ENCODE measurements at regions not wholly inside any gene's neighbourhood (a gene's known extent, or its start where the extent isn't known, plus 50 kb on each side); places are given as distances from the start of the nearest gene placed in this dataset.

DNA sequence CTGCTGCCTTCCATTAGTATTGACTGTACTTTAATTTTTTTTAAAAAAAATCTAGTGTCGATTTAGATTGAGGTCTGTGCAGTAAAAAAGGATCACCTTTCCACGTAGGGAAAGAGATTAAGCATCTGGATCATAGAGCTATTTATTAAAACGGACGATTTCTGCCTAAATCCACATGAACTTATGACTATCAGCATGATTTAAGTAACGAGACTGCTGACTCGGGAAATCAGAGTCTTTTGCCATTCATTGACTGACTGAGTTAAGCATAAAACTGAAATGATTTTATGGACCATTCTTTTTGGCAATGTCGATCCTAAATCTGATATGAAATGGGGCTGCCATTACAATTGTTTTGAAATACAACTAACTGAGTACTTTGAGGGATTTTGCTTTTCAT, 261.7 kb downstream of the SAMD5 start:
- Histone ChIP-seq H3K4me3 (ENCODE audit: low read length) (no peak overlapping the region), H3K9me3 (ENCODE audit: control insufficient read depth, low read depth, low read length) (no peaks in the 10 kb centered on the region), H3K27ac (ENCODE audit: low read length) (no peak overlapping the region), H3K4me1 (ENCODE audit: control insufficient read depth, insufficient read depth, low read length) (no peaks in the 10 kb centered on the region), H3K27me3 (ENCODE audit: control insufficient read depth, insufficient read depth, low read length) (no peaks in the 10 kb centered on the region), H3K36me3 (ENCODE audit: control insufficient read depth, insufficient read depth, low read length) (no peaks in the 10 kb centered on the region)
- 87% methylated on average over 3 of the region's 7 CpGs for WGBS (ENCODE audit: insufficient coverage, low lambda C conversion rate)
- DNase-seq, result no peak

DNA sequence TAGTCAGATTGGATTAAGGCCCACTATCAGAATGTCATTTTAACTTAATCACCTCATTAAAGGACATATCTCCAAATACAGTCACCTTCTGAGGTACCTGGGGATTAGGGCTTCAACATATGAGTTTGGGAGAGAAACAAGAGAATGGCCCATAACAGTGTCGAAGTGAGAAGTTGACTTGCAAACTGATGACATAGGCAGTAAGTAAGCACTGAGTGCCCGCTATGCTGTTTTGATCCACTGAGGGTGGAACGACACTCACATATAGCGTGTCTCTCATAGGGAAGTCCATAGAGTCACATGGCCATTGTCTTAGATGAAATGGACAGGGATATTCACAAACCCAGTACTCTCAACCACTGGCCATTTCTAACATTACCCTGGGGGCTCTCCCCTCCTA, 264.2 kb downstream of the SAMD5 start:
- Histone ChIP-seq H3K4me1 (ENCODE audit: control insufficient read depth, insufficient read depth, low read length) (peaks cover 9% of the 10 kb centered on the region), H3K27me3 (ENCODE audit: control insufficient read depth, insufficient read depth, low read length) (no peaks in the 10 kb centered on the region), H3K36me3 (ENCODE audit: control insufficient read depth, insufficient read depth, low read length) (no peaks in the 10 kb centered on the region), H3K9me3 (ENCODE audit: control insufficient read depth, low read depth, low read length) (no peaks in the 10 kb centered on the region), H3K27ac (ENCODE audit: low read length) (no peak overlapping the region), H3K4me3 (ENCODE audit: low read length) (no peak overlapping the region)
- no peak for DNase-seq
- WGBS (ENCODE audit: insufficient coverage, low lambda C conversion rate), result no CpG with 5 or more reads among the region's 4 CpGs

DNA sequence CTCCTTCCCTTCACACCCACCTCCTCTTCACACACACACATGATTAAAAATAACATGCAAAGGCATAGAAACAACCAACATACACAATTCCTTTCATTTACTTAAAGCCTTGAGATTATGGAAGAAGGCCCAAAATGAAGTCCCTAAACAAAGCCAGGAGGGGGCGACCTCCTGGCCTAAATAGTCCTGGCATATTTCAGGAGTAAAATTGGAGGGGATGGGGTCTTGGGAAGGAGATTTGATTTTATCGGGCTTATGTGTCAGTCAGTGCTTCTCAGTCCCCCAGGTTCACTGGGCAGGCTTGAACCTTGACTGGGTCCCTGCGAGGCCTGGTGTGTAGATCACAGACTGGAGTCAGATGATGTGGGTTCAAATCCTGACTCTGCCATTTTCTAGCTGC, 266.4 kb downstream of the SAMD5 start:
- no CpG with 5 or more reads among the region's 3 CpGs for WGBS (ENCODE audit: insufficient coverage, low lambda C conversion rate)
- H3K27me3 ChIP-seq (ENCODE audit: control insufficient read depth, insufficient read depth, low read length), result no peaks in the 10 kb centered on the region
- no peaks in the 10 kb centered on the region for H3K36me3 ChIP-seq (ENCODE audit: control insufficient read depth, insufficient read depth, low read length)
- H3K27ac ChIP-seq (ENCODE audit: low read length), result no peak overlapping the region
- H3K4me3 ChIP-seq (ENCODE audit: low read length), result no peak overlapping the region
- no peaks in the 10 kb centered on the region for H3K9me3 ChIP-seq (ENCODE audit: control insufficient read depth, low read depth, low read length)
- no peak for DNase-seq
- H3K4me1 ChIP-seq (ENCODE audit: control insufficient read depth, insufficient read depth, low read length), result peaks cover 9% of the 10 kb centered on the region

DNA sequence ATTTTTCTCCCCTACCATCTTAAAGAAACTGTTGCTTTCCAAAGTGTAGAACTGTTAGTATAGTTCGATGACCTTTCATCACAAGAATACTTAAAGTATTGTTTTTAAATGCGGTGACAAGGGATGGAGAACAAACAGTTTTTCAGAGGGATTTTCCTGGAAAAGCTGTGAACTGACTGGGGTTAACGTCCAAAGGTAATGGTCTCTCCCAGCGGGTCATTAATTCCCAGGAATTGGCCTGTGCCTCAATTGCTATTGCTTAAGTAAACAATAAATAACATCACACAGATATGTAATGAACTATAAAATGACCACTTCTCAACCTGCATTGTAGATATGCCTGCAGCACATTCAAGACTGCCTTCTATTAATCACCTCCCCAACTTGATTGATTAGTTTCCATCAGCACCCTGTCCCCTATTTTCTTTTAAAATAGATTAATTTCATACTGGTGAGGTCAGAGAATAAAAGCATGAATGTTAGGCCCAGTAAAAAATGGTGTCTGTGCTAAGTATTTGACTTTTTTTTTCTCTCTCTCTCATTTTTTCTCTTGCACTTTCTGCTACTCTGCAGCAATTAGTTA, 268.2 kb downstream of the SAMD5 start:
- Histone ChIP-seq H3K9me3 (ENCODE audit: control insufficient read depth, low read depth, low read length) (no peaks in the 10 kb centered on the region), H3K27me3 (ENCODE audit: control insufficient read depth, insufficient read depth, low read length) (no peaks in the 10 kb centered on the region), H3K36me3 (ENCODE audit: control insufficient read depth, insufficient read depth, low read length) (no peaks in the 10 kb centered on the region), H3K27ac (ENCODE audit: low read length) (no peak overlapping the region), H3K4me1 (ENCODE audit: control insufficient read depth, insufficient read depth, low read length) (peaks cover 9% of the 10 kb centered on the region), H3K4me3 (ENCODE audit: low read length) (no peak overlapping the region)
- WGBS (ENCODE audit: insufficient coverage, low lambda C conversion rate), result 44% methylated on average over 1 of the region's 4 CpGs
- peak in 1 of 2 donors; percentile 63 for DNase-seq

DNA sequence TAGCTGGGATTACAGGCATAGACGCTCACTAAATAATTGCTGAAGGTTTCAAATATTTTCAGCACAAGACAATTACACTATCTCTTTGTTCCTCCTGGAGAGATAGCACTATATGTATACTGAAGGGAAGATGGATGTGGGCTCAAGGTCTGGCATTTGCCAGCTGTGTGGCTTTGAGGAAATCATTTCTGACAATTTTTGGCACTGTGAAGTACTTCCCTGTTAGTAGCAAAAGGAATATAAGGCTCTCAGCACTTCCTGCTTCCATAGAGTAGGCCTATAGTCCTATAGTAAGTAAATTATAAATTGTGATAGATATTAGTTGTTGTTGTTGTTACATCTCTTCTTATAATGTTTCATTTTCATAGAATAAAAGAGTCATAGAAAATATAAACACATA, 271.1 kb downstream of the SAMD5 start:
- Histone ChIP-seq H3K4me1 (ENCODE audit: control insufficient read depth, insufficient read depth, low read length) (peaks cover 12% of the 10 kb centered on the region), H3K27me3 (ENCODE audit: control insufficient read depth, insufficient read depth, low read length) (no peaks in the 10 kb centered on the region), H3K4me3 (ENCODE audit: low read length) (no peak overlapping the region), H3K36me3 (ENCODE audit: control insufficient read depth, insufficient read depth, low read length) (no peaks in the 10 kb centered on the region), H3K27ac (ENCODE audit: low read length) (no peak overlapping the region), H3K9me3 (ENCODE audit: control insufficient read depth, low read depth, low read length) (no peaks in the 10 kb centered on the region)
- no CpG with 5 or more reads among the region's 1 CpG for WGBS (ENCODE audit: insufficient coverage, low lambda C conversion rate)
- no peak for DNase-seq

DNA sequence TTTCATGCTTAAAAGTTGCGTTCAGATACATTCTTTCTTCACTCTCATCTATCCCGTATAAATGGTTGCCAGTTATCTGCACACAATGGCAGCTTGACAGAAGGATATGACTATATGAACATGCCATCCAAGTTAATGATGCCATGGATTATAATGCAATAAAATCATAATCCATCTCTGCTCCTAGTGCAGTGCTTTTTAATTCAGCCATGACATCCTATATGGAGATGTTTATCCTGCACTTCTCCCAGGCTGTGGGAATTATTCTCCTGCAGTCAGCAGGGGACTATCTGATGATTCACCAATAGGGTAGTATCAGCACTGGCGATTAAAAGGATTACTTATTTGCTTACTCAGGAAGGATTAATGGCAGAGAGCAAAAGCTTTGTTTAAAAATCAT, 273.8 kb downstream of the SAMD5 start:
- no peak overlapping the region for H3K27ac ChIP-seq (ENCODE audit: low read length)
- H3K4me1 ChIP-seq (ENCODE audit: control insufficient read depth, insufficient read depth, low read length), result peaks cover 5% of the 10 kb centered on the region
- no peaks in the 10 kb centered on the region for H3K9me3 ChIP-seq (ENCODE audit: control insufficient read depth, low read depth, low read length)
- H3K4me3 ChIP-seq (ENCODE audit: low read length), result no peak overlapping the region
- whole genome bisulfite sequencing (ENCODE audit: insufficient coverage, low lambda C conversion rate), result 14% methylated on average over 1 of the region's 3 CpGs
- no peaks in the 10 kb centered on the region for H3K27me3 ChIP-seq (ENCODE audit: control insufficient read depth, insufficient read depth, low read length)
- peak in 1 of 2 donors; percentile 55 for DNase-seq
- no peaks in the 10 kb centered on the region for H3K36me3 ChIP-seq (ENCODE audit: control insufficient read depth, insufficient read depth, low read length)

DNA sequence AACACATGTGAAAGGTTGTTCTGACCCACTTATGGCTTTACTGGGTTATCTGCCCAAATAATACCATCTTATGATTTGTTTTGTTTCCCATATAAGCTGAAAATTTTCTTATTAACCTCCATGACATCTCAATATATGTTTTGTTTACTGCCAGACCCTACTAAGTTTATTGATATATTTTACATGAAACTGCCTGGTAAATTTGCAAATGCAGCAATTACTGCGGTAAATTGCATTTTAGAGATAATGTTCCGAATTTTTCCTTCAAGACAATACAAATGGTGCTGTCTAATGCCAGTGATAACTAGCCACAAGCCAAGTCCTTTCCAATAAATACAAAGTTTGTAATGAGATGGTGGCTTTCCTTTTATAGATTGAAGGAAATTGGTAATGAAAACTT, 275.9 kb downstream of the SAMD5 start:
- H3K27me3 ChIP-seq (ENCODE audit: control insufficient read depth, insufficient read depth, low read length), result no peaks in the 10 kb centered on the region
- H3K9me3 ChIP-seq (ENCODE audit: control insufficient read depth, low read depth, low read length), result no peaks in the 10 kb centered on the region
- no peak overlapping the region for H3K4me3 ChIP-seq (ENCODE audit: low read length)
- H3K4me1 ChIP-seq (ENCODE audit: control insufficient read depth, insufficient read depth, low read length), result peaks cover 3% of the 10 kb centered on the region
- WGBS (ENCODE audit: insufficient coverage, low lambda C conversion rate), result 83% methylated on average over 1 of the region's 2 CpGs
- no peak for DNase-seq
- H3K27ac ChIP-seq (ENCODE audit: low read length), result no peak overlapping the region
- H3K36me3 ChIP-seq (ENCODE audit: control insufficient read depth, insufficient read depth, low read length), result no peaks in the 10 kb centered on the region

DNA sequence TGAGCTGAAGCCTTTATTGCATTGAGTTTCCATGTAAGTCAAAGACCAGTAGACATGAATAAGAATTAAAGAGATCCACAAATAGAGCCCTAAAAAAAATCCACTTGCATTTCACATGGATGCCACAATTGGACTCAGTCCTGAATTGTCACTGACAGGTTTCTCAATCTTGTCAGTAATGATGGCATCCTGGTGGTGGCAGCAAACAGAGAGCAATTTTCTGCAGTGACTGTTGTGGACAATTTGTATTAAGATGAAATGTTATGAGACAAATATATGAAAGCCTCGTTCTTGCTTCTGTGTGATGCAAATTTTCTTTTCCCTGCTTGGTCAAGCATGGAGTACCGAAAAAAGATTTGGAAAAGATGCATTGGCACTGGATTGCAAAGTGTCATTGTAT, 278.9 kb downstream of the SAMD5 start:
- Histone ChIP-seq H3K4me3 (ENCODE audit: low read length) (no peak overlapping the region), H3K27ac (ENCODE audit: low read length) (no peak overlapping the region), H3K27me3 (ENCODE audit: control insufficient read depth, insufficient read depth, low read length) (no peaks in the 10 kb centered on the region), H3K36me3 (ENCODE audit: control insufficient read depth, insufficient read depth, low read length) (no peaks in the 10 kb centered on the region), H3K9me3 (ENCODE audit: control insufficient read depth, low read depth, low read length) (peaks cover 3% of the 10 kb centered on the region), H3K4me1 (ENCODE audit: control insufficient read depth, insufficient read depth, low read length) (no peaks in the 10 kb centered on the region)
- no peak for DNase-seq
- WGBS (ENCODE audit: insufficient coverage, low lambda C conversion rate), result 50% methylated on average over 1 of the region's 2 CpGs

DNA sequence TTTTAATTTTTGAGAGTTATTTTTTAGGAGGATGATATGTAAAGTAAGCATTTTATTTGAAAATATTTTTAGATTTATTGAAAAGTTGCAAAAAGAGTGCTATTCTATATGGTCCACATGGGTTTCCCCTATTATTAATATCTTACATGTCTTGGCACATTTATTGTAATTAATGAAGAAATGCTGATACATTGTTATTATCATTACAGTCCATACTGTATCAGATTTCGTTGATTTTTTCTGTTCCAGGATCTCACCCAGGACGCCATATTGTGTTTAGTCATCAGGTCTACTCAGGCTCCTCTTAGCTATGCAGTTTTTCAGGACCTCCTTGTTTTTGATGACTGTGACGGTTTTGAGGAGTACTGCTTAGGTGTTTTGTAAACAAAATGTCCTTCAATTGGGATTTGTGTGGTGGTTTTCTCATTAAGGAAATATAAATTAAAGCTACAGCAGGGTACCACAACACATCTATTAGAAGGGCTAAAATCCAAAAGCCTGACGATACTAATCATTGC, 281.0 kb downstream of the SAMD5 start:
- Histone ChIP-seq H3K4me1 (ENCODE audit: control insufficient read depth, insufficient read depth, low read length) (no peaks in the 10 kb centered on the region), H3K27me3 (ENCODE audit: control insufficient read depth, insufficient read depth, low read length) (no peaks in the 10 kb centered on the region), H3K9me3 (ENCODE audit: control insufficient read depth, low read depth, low read length) (peaks cover 3% of the 10 kb centered on the region), H3K4me3 (ENCODE audit: low read length) (no peak overlapping the region), H3K27ac (ENCODE audit: low read length) (no peak overlapping the region), H3K36me3 (ENCODE audit: control insufficient read depth, insufficient read depth, low read length) (no peaks in the 10 kb centered on the region)
- DNase-seq, result no peak
- WGBS (ENCODE audit: insufficient coverage, low lambda C conversion rate), result 100% methylated on average over 2 of the region's 4 CpGs

DNA sequence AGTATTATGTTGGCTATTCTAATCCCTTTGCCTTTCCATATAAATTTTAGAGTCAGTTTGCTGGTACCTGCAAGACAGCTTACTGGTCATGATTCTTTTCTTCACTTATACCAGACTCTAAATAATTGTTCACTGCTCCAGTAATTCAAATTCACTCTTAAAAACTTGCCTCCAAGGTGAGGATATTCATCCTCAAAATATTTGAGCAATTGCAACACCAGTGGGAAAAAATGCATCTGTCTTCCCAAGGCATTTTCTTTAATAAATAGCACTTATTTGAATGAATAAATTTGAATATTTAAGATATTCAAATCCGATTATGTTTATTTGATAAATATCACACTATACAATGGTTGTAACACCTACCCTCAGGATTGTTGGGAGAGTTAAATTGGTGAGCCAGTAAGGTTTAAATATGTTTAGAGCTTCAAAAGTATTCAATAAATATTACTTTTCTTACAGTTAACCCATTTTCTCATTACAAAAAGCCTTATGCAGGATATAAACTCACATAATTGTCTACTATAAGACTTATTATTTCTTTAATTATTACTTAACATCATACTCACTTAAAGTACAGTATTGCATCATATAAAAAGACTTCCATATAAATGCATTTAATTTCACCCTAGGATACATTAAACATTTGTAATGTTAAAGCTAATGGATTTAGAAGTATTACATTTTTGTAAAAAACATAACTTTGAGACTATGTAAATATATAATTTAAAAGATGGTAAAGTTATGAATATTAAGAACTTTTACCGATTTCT, 285.6 kb downstream of the SAMD5 start:
- Histone ChIP-seq H3K36me3 (ENCODE audit: control insufficient read depth, insufficient read depth, low read length) (no peaks in the 10 kb centered on the region), H3K4me3 (ENCODE audit: low read length) (no peak overlapping the region), H3K27ac (ENCODE audit: low read length) (no peak overlapping the region), H3K27me3 (ENCODE audit: control insufficient read depth, insufficient read depth, low read length) (no peaks in the 10 kb centered on the region), H3K9me3 (ENCODE audit: control insufficient read depth, low read depth, low read length) (peaks cover 3% of the 10 kb centered on the region), H3K4me1 (ENCODE audit: control insufficient read depth, insufficient read depth, low read length) (no peaks in the 10 kb centered on the region)
- 100% methylated on average over 2 of the region's 2 CpGs for WGBS (ENCODE audit: insufficient coverage, low lambda C conversion rate)
- DNase-seq, result no peak

DNA sequence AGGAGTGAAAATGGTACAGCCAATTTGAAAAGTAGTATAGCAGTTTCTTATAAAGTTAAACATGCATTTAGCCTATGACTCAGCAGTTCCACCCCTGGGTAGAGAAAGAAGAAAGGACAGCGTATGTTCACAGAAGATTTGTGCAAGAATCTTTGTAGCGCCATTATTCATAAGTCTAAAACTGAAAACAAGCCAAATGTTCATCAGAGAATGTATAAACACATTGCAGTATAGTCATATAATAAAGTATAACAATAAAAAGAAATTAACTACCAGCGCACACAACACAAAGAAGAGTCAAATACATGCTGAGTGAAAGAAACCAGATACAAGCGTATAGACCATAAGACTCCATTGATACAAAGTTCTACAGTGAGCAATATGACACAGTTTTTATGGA, 294.0 kb downstream of the SAMD5 start:
- peak overlapping the region; percentile 18 for H3K27ac ChIP-seq (ENCODE audit: low read length)

More for the DNA sequence above, 294.0 kb downstream of the SAMD5 start:
- peak; percentile 19 to 51 for DNase-seq
- Histone ChIP-seq H3K4me3 (ENCODE audit: low read length) (no peak overlapping the region), H3K36me3 (ENCODE audit: control insufficient read depth, insufficient read depth, low read length) (no peaks in the 10 kb centered on the region), H3K9me3 (ENCODE audit: control insufficient read depth, low read depth, low read length) (peaks cover 3% of the 10 kb centered on the region), H3K27me3 (ENCODE audit: control insufficient read depth, insufficient read depth, low read length) (no peaks in the 10 kb centered on the region), H3K4me1 (ENCODE audit: control insufficient read depth, insufficient read depth, low read length) (peaks cover 29% of the 10 kb centered on the region)
- no CpG with 5 or more reads among the region's 4 CpGs for WGBS (ENCODE audit: insufficient coverage, low lambda C conversion rate)

Measured in large intestine (tissue), 3 donors.